ENCODE measurements at regions not wholly inside any gene's neighbourhood (a gene's known extent, or its start where the extent isn't known, plus 50 kb on each side); places are given as distances from the start of the nearest gene placed in this dataset.

GRCh38 chr5:93255796-93256195 is 325.2 kb downstream of the NR2F1-AS1 start:
- TF ChIP-seq REST (IDR thresholded peaks at IDR 0.05; ENCODE audit: insufficient read depth in 1 of 2, low read depth in 2 of 2, low read length in 1 of 2) (no peak), CTCF (IDR thresholded peaks at IDR 0.05) (no peak), POLR2AphosphoS5 (IDR thresholded peaks at IDR 0.05; ENCODE audit: low read depth, low read length) (no peak), TCF7L2 (IDR thresholded peaks at IDR 0.05; ENCODE audit: low read depth, low read length) (no peak), SIN3A (IDR thresholded peaks at IDR 0.05; ENCODE audit: borderline replicate concordance, insufficient read depth, low read depth, low read length) (no peak)
